Adipocyte (in vitro differentiated cells): ENCODE measurements at regions not wholly inside any gene's neighbourhood (a gene's known extent, or its start where the extent isn't known, plus 50 kb on each side); places are given as distances from the start of the nearest gene placed in this dataset.

ENCODE experiments used
- DNase-seq: peaks from one replicate; pipeline ENCODE4 v3.0.0-alpha.2; 2015; ENCODE audit warnings: low read depth
- H3K27me3 ChIP-seq: replicated peaks from 2 replicates; pipeline ENCODE4 v1.7.0; 2013; ENCODE audit warnings: mild to moderate bottlenecking, low read length, moderate library complexity; ENCODE audit not compliant: control insufficient read depth, insufficient read depth
- H3K36me3 ChIP-seq: 2 replicates; pipeline ENCODE4 v1.7.0; 2013; ENCODE audit warnings: low read length, mild to moderate bottlenecking, moderate library complexity; ENCODE audit not compliant: control insufficient read depth, insufficient read depth, severe bottlenecking
- H3K4me1 ChIP-seq: 2 replicates; pipeline ENCODE4 v1.7.0; 2013; ENCODE audit warnings: mild to moderate bottlenecking, low read length, moderate library complexity; ENCODE audit not compliant: control insufficient read depth, insufficient read depth
- H3K4me3 ChIP-seq: 2 replicates; pipeline ENCODE4 v1.7.0; 2013; ENCODE audit warnings: mild to moderate bottlenecking, low read length, moderate library complexity
- H3K9ac ChIP-seq: 2 replicates; pipeline ENCODE4 v1.7.0; 2013; ENCODE audit warnings: mild to moderate bottlenecking, low read length, moderate library complexity
- H3K9me3 ChIP-seq: 2 replicates; pipeline ENCODE4 v1.7.0; 2013; ENCODE audit warnings: mild to moderate bottlenecking, low read length, moderate library complexity; ENCODE audit not compliant: control insufficient read depth

DNA sequence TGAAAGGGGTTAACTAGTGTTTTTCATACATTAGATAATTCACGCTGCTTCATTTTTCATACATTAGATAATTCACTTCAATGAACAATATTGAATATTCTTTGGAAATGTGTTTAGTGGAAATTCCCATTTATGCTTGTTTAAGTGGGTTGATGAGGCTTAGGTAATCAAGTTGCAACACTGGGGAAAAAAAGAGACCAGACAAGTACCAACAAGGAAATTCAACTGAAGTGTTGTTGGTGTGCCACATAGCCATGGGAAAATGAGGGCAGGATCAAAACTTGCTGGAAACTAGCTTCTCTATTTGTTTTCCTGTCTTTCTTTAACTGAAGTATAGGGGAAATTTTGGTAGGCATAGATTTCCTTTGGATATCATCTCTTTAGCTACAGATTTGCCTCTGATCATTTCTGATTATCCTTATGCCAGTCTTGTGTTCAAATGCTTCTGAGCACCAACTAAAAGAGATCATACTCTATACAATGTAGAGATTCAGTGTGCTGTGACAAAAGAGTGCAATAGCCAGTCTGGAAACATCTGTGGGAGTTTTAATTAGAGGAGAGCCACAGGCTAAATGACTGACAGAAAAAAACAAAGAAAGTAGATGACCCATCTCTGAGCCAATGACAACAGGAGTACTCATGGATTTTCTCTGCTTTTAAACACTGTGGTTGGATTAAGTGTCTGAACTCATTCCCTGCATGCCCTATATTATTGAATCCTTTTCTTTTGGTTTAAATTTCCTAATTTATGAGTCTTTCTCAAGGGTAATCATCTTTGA lies 67.6 kb upstream of the CTSC start:
- no peaks in the 10 kb centered on the region for H3K27me3 ChIP-seq
- H3K36me3 ChIP-seq = no peaks in the 10 kb centered on the region
- H3K9ac ChIP-seq = no peak overlapping the region
- DNase-seq = no peak
- H3K4me3 ChIP-seq = peak overlapping the region; percentile 46
- H3K9me3 ChIP-seq = no peaks in the 10 kb centered on the region
- H3K4me1 ChIP-seq = peaks cover 24% of the 10 kb centered on the region

DNA sequence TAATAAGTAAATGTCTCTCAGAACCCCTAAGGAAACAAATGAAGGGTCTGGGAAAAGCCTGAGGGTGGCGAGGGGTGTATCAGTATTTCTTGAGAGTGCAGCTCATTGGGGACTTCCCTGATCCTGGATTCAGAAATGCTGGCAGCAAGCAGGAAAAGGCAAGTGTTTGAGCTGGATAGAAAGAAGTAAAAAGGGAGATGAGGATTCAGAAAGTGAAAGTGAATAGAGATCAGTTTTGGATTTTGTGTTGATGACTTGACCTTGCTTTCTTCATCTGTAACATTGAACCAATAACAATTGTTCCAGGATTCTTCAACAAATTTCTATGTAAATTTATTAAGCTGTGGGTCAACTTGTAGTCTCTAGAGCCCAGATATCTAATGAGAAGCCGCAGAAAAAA lies 66.9 kb upstream of the CTSC start:
- Histone ChIP-seq H3K27me3 (no peaks in the 10 kb centered on the region), H3K36me3 (no peaks in the 10 kb centered on the region), H3K4me1 (peaks cover 24% of the 10 kb centered on the region), H3K4me3 (peak overlapping the region; percentile 46), H3K9me3 (no peaks in the 10 kb centered on the region), H3K9ac (no peak overlapping the region)
- DNase-seq = no peak

DNA sequence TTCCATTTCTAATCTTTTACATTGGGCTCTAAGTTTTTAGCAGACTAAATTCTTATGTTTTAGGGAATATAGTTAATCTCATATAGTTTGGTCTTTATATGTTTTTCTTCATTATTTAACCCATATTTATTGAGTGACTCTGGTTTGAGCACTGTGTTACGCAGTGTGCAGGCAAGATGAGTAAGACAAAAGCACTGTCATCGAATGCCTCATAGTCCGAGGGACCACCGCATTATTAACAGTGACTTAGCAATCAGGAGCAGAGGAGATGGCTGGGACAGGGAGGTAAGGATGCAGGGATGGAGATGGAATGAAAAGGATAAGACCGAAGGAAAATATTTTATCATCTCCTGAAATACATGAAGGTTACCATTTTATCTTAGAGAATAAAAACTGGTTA lies 65.2 kb upstream of the CTSC start:
- Histone ChIP-seq H3K36me3 (no peaks in the 10 kb centered on the region), H3K27me3 (no peaks in the 10 kb centered on the region), H3K9me3 (no peaks in the 10 kb centered on the region), H3K4me1 (peaks cover 35% of the 10 kb centered on the region), H3K9ac (peak overlapping the region; percentile 9), H3K4me3 (peak overlapping the region; percentile 44)
- DNase-seq = peak; percentile 44

GRCh38 chr11:88402192-88402715 lies 64.7 kb upstream of the CTSC start:
- Histone ChIP-seq H3K4me3 (peak overlapping the region; percentile 44), H3K27me3 (no peaks in the 10 kb centered on the region)
- DNase-seq = peak; percentile 87

GRCh38 chr11:88398791-88399570 lies 61.4 kb upstream of the CTSC start:
- Histone ChIP-seq H3K36me3 (no peaks in the 10 kb centered on the region), H3K4me1 (peaks cover 25% of the 10 kb centered on the region), H3K4me3 (no peak overlapping the region), H3K9ac (no peak overlapping the region), H3K9me3 (no peaks in the 10 kb centered on the region), H3K27me3 (no peaks in the 10 kb centered on the region)
- DNase-seq = no peak

More at GRCh38 chr11:88402192-88402715, 64.7 kb upstream of the CTSC start:
- no peaks in the 10 kb centered on the region for H3K36me3 ChIP-seq
- peaks cover 35% of the 10 kb centered on the region for H3K4me1 ChIP-seq
- H3K9ac ChIP-seq = peak overlapping the region; percentile 30
- no peaks in the 10 kb centered on the region for H3K9me3 ChIP-seq

DNA sequence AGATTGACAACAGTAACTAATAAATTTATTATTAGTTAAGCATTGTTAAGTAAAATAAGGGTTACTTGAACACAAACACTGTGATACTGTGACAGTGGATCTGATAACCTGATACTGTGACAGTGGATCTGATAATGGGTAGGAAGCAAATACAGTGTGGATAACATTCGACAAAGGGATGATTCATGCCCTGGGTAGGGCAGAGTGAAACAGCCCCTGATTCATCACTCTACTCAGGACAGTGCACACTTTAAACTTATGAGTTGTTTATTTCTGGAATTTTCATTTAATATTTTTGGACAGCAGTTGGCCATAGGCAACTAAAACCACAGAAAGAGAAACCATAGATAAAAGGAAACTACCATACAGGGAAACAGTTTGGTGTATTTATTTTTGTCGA lies 60.8 kb upstream of the CTSC start:
- H3K4me3 ChIP-seq = no peak overlapping the region
- peak; percentile 61 for DNase-seq
- H3K27me3 ChIP-seq = no peaks in the 10 kb centered on the region
- H3K4me1 ChIP-seq = peaks cover 25% of the 10 kb centered on the region
- H3K9me3 ChIP-seq = no peaks in the 10 kb centered on the region
- no peaks in the 10 kb centered on the region for H3K36me3 ChIP-seq
- H3K9ac ChIP-seq = no peak overlapping the region

DNA sequence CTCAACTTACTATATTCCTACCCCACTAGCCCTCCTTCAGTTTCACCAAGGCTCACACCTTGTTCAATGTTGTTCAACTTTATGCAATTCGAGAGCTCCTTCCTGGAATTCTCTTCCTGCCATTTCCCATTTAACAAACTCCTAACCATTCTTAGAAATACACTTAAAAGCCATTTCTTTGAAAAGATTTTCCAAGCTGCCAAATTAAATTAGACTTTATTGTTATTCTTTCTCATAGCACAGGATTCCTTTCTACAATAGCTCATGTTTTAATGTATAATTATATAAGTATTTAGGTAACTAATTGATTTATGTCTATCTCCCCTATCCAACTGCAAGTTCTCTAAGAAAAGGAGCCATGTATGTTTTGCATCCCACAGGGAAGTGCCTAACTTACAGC lies 52.7 kb upstream of the CTSC start:
- H3K9ac ChIP-seq = no peak overlapping the region
- no peaks in the 10 kb centered on the region for H3K36me3 ChIP-seq
- H3K27me3 ChIP-seq = no peaks in the 10 kb centered on the region
- DNase-seq = no peak
- no peak overlapping the region for H3K4me3 ChIP-seq
- H3K4me1 ChIP-seq = no peaks in the 10 kb centered on the region
- H3K9me3 ChIP-seq = no peaks in the 10 kb centered on the region

DNA sequence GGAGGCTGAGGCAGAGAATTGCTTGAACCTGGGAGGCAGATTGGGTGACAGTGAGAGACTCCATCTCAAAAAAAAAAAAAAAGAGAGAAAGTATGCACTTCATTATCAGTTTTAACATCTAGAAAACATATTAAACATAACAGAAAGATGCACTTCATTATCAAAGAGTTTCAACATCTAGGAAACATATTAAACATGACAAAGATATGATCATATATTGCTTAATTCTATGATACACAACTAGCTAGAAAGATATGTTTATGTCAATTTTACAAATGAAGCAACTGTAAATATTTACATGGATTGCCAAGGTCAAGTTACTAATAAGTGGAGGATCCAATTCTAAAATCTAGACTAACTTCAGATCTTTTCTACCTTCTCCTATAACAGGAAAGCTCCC lies 50.4 kb upstream of the CTSC start:
- H3K9me3 ChIP-seq = no peaks in the 10 kb centered on the region
- no peak overlapping the region for H3K9ac ChIP-seq
- no peak overlapping the region for H3K4me3 ChIP-seq
- peaks cover 4% of the 10 kb centered on the region for H3K4me1 ChIP-seq
- H3K27me3 ChIP-seq = no peaks in the 10 kb centered on the region
- no peak for DNase-seq
- no peaks in the 10 kb centered on the region for H3K36me3 ChIP-seq
